HG03025 (cell line): ENCODE measurements at regions not wholly inside any gene's neighbourhood (a gene's known extent, or its start where the extent isn't known, plus 50 kb on each side); places are given as distances from the start of the nearest gene placed in this dataset.

Experiments used
- ATAC-seq: cut with Tn5 transposase; IDR thresholded peaks from one replicate; pipeline ENCODE4 v1.9.1; 2021; ENCODE audit warnings: mild to moderate bottlenecking, moderate library complexity; ENCODE audit not compliant: unreplicated experiment, low FRiP score

GRCh38 chr5:54370982-54371381 is 60.6 kb upstream of the ARL15 start:
- no peak for ATAC-seq

- ATAC-seq: no peak
Observed at GRCh38 chr5:54367844-54368243, 57.5 kb upstream of the ARL15 start.

GRCh38 chr5:54366707-54367106 is 56.3 kb upstream of the ARL15 start:
- ATAC-seq: no peak

DNA sequence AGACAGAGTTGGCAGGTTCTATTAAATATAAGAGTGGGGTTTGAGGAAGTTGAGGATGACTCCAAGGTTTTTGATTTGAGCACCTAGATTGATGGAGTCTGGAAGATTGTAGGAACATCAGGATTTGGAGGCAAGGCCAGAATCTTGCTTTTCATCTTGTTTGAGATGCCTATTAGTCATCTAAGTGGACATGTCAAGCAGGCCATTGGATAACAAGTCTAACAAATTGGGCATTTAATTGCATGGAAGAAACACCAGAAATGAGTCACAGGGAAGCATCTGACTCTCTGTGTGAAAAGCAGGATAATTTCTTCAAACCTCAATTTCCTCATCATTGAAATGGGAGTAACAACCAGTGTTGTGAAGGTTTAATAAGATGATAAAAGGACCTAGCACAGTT is 53.3 kb upstream of the ARL15 start:
- no peak for ATAC-seq

- ATAC-seq: no peak
Observed at GRCh38 chr5:54362992-54363625, 52.7 kb upstream of the ARL15 start.

DNA sequence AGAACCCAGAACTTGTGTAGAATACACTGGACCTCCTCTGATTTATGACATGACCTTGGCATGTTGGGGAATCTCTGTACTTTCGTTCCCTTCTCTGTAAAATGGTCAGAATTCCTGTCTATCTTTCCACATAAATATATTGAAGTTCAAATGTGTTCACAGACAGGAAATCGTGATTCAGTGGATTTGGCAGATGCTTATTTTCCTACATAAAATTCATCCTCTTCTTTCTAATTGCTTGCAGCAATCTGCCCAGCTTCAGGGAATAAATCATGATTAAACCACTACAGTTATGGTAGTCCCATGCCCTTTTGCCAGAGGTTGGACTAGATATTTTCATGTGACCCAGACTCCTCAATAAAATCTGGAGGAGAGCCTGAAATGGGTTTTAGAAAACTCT is 52.1 kb upstream of the ARL15 start:
- ATAC-seq: no peak

DNA sequence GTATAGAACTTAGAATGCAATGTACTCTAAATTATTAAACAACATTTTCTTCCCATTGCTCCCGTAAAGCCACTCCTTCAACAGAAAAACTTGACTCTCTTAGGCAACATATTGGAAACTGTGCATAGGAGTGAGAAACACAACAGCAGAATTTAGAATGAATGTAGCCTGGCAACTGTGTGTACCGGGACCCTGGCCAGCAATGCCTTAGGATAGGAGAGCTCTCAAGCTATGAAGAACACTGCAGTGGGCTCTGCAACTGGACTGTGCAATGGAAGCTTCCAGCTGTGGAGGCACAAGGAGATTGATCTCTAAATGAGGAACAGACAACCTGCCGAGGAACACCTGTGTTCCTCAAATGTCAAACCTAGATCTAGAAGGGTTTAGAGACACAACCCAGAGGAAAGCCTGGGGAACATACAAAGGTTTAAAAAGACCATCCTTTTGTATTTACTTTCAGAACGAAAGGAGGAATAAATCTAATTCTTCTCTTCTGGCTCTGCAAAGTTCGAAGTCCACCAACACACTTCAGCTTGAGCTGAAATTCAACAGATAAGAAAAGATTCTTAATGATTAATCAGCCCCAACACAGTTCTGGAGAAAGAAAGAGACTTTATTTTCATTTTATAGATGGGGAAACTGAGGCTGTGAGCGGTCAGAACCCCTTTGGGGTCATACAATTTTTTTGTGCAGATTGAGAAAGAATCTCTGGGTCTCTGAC is 51.5 kb upstream of the ARL15 start:
- no peak for ATAC-seq

DNA sequence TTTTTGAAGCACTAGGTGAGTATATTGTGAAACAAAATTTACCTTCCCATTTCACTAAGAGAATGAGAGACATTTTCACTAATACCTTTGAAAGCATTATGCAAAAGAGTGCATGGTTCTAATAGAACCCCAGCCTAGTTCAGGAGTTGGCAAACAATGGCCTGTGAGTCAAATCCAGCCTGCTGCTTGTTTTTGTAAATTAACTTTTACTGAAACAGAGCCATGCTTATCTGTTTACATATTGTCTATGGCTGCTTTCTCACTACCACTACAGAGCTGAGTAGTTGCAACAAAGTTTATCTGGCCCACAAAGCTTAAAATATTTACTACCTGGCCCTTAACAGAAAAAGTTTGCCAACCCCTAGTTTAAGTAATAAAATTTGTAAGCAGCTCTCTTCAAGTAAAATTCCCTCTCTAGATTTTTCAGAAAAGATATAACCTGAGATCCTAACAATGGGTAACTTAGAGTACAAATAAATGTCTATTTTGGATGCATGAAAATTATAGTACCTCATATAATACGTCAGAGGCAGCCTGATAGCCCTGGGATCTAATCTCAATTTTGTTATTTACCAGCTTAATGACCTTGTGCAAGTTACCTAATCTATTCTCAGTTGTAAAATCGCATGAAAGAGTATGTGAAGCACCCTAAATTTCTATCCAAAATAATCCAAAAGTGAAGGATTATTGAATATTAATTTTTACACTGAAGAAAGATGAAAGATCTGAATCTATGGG is 50.7 kb upstream of the ARL15 start:
- ATAC-seq: no peak
